ENCODE measurements at regions not wholly inside any gene's neighbourhood (a gene's known extent, or its start where the extent isn't known, plus 50 kb on each side); places are given as distances from the start of the nearest gene placed in this dataset.

GRCh38 chr9:90477535-90477934 is 165.1 kb downstream of the DIRAS2 start:
- no peak overlapping the region for H3K4me3 ChIP-seq
- TF ChIP-seq CTCF (IDR thresholded peaks at IDR 0.05) = no peak
- DNase-seq = no peak
- H3K4me1 ChIP-seq = no peaks in the 10 kb centered on the region
- H3K9ac ChIP-seq (ENCODE audit: low read depth in 2 of 2, low read length in 2 of 2) = no peak overlapping the region
- H3K27ac ChIP-seq = no peak overlapping the region
- intact Hi-C loops (cut with DNase I) = no loop called here
- no peaks in the 10 kb centered on the region for H3K9me3 ChIP-seq
- H3K27me3 ChIP-seq = no peaks in the 10 kb centered on the region
- no peaks in the 10 kb centered on the region for H3K36me3 ChIP-seq

- Histone ChIP-seq H3K4me1 (no peaks in the 10 kb centered on the region), H3K27me3 (no peaks in the 10 kb centered on the region), H3K9ac (ENCODE audit: low read depth in 2 of 2, low read length in 2 of 2) (no peak overlapping the region), H3K27ac (no peak overlapping the region), H3K4me3 (no peak overlapping the region), H3K9me3 (no peaks in the 10 kb centered on the region), H3K36me3 (no peaks in the 10 kb centered on the region)
- no peak for DNase-seq
- intact Hi-C loops (cut with DNase I) = no loop called here
- TF ChIP-seq CTCF (IDR thresholded peaks at IDR 0.05) = no peak
Observed at GRCh38 chr9:90478821-90479220, 163.8 kb downstream of the DIRAS2 start.

GRCh38 chr9:90485028-90485427 is 157.6 kb downstream of the DIRAS2 start:
- TF ChIP-seq CTCF (IDR thresholded peaks at IDR 0.05) = no peak
- H3K9me3 ChIP-seq = no peaks in the 10 kb centered on the region
- H3K36me3 ChIP-seq = no peaks in the 10 kb centered on the region
- no peaks in the 10 kb centered on the region for H3K4me1 ChIP-seq
- H3K27me3 ChIP-seq = no peaks in the 10 kb centered on the region
- intact Hi-C loops (cut with DNase I) = no loop called here
- no peak overlapping the region for H3K4me3 ChIP-seq
- H3K9ac ChIP-seq (ENCODE audit: low read depth in 2 of 2, low read length in 2 of 2) = no peak overlapping the region
- H3K27ac ChIP-seq = no peak overlapping the region
- no peak for DNase-seq

DNA sequence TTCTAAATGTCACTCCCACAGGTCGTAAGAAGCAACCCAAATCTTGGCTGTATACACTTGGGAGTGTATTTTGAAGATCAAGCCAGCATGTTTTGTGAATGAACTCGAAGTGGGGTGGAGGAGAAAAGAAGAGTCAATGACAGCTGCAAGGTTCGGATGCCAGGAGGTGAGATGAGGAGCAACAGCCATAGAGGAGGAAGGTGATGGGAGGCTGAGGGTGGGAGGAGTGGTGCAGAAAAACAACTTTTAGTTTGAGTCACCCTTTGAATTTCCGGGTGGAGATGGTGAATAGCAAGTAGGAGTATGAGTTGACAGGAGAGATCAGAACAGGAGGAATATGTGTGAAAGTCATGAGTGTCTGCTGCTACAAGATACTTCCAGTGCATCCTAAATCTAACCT is 153.6 kb downstream of the DIRAS2 start:
- DNase-seq = no peak
- no peak overlapping the region for H3K9ac ChIP-seq (ENCODE audit: low read depth in 2 of 2, low read length in 2 of 2)
- no peak overlapping the region for H3K4me3 ChIP-seq
- H3K36me3 ChIP-seq = no peaks in the 10 kb centered on the region
- intact Hi-C loops (cut with DNase I) = no loop called here
- no peaks in the 10 kb centered on the region for H3K4me1 ChIP-seq
- H3K27ac ChIP-seq = no peak overlapping the region
- no peak for TF ChIP-seq CTCF (IDR thresholded peaks at IDR 0.05)
- no peaks in the 10 kb centered on the region for H3K9me3 ChIP-seq
- H3K27me3 ChIP-seq = no peaks in the 10 kb centered on the region

DNA sequence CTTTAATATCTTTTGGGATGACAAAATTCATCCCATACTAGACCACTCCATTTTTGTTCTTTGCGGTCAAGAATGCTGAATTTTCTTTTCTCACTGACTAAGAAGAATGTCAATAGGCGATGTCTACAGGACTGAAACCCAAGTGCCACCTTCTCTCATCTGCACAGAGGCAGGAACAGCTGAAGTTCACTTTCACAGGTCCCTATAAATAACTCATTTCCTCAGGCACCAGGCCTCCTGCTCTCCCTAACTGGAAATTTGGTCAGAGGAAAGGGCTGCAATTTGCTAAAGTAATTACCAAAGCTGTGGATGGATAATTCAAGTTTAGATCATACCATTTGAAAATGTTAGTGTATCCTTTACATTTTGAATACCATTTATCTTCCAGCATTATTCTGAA is 142.9 kb downstream of the DIRAS2 start:
- H3K36me3 ChIP-seq = no peaks in the 10 kb centered on the region
- H3K4me3 ChIP-seq = no peak overlapping the region
- H3K27me3 ChIP-seq = no peaks in the 10 kb centered on the region
- H3K9ac ChIP-seq (ENCODE audit: low read depth in 2 of 2, low read length in 2 of 2) = no peak overlapping the region
- no peaks in the 10 kb centered on the region for H3K4me1 ChIP-seq
- H3K9me3 ChIP-seq = no peaks in the 10 kb centered on the region
- TF ChIP-seq CTCF (IDR thresholded peaks at IDR 0.05) = no peak
- no peak overlapping the region for H3K27ac ChIP-seq
- intact Hi-C loops (cut with DNase I) = no loop called here
- no peak for DNase-seq

- Histone ChIP-seq H3K27ac (no peak overlapping the region), H3K27me3 (no peaks in the 10 kb centered on the region), H3K4me1 (no peaks in the 10 kb centered on the region), H3K9me3 (no peaks in the 10 kb centered on the region), H3K36me3 (no peaks in the 10 kb centered on the region), H3K9ac (ENCODE audit: low read depth in 2 of 2, low read length in 2 of 2) (no peak overlapping the region), H3K4me3 (no peak overlapping the region)
- no peak for TF ChIP-seq CTCF (IDR thresholded peaks at IDR 0.05)
- intact Hi-C loops (cut with DNase I) = no loop called here
- DNase-seq = no peak
Observed at GRCh38 chr9:90502134-90502533, 140.5 kb downstream of the DIRAS2 start.

Measured in colonic mucosa (tissue), 4 donors.